ENCODE measurements at regions not wholly inside any gene's neighbourhood (a gene's known extent, or its start where the extent isn't known, plus 50 kb on each side); places are given as distances from the start of the nearest gene placed in this dataset.
"Not testable (repeated sequence)": the region's sequence is repeated elsewhere in the genome, so short reads cannot be mapped to it uniquely, and the experiment has no call there.

GRCh38 chr14:51449681-51450080, 202.0 kb upstream of the FRMD6 start:
- in situ Hi-C loops (cut with MboI; ENCODE audit: low sequenced_read_pairs), result no loop called here
- Histone ChIP-seq H3K9me3 (no peaks in the 10 kb centered on the region), H3K4me1 (no peaks in the 10 kb centered on the region; the same call in 1 of the 2 replicates), H3K36me3 (replicated peaks) (no peaks in the 10 kb centered on the region), H3K27me3 (ENCODE audit: low read depth) (no peaks in the 10 kb centered on the region), H3K4me3 (no peak overlapping the region)
- DNase-seq (ENCODE audit: low spot score in 2 of 2), result no peak

GRCh38 chr14:51451561-51451960, 200.1 kb upstream of the FRMD6 start:
- Histone ChIP-seq H3K4me1 (no peaks in the 10 kb centered on the region; the same call in 1 of the 2 replicates), H3K27me3 (ENCODE audit: low read depth) (no peaks in the 10 kb centered on the region), H3K4me3 (no peak overlapping the region), H3K36me3 (replicated peaks) (no peaks in the 10 kb centered on the region), H3K9me3 (no peaks in the 10 kb centered on the region)
- DNase-seq (ENCODE audit: low spot score in 2 of 2), result no peak
- in situ Hi-C loops (cut with MboI; ENCODE audit: low sequenced_read_pairs), result no loop called here

- Histone ChIP-seq H3K4me1 (no peaks in the 10 kb centered on the region; the same call in 1 of the 2 replicates), H3K4me3 (no peak overlapping the region), H3K27me3 (ENCODE audit: low read depth) (no peaks in the 10 kb centered on the region), H3K36me3 (replicated peaks) (no peaks in the 10 kb centered on the region), H3K9me3 (no peaks in the 10 kb centered on the region)
- DNase-seq (ENCODE audit: low spot score in 2 of 2), result no peak
- in situ Hi-C loops (cut with MboI; ENCODE audit: low sequenced_read_pairs), result no loop called here
Measured at GRCh38 chr14:51453869-51454268, 197.8 kb upstream of the FRMD6 start.

- no peaks in the 10 kb centered on the region for H3K36me3 ChIP-seq (replicated peaks)
- no peaks in the 10 kb centered on the region; the same call in 1 of the 2 replicates for H3K4me1 ChIP-seq
- H3K27me3 ChIP-seq (ENCODE audit: low read depth), result no peaks in the 10 kb centered on the region
- no peak for DNase-seq (ENCODE audit: low spot score in 2 of 2)
- in situ Hi-C loops (cut with MboI; ENCODE audit: low sequenced_read_pairs), result no loop called here
- no peaks in the 10 kb centered on the region for H3K9me3 ChIP-seq
- no peak overlapping the region for H3K4me3 ChIP-seq
Measured at GRCh38 chr14:51454351-51454750, 197.4 kb upstream of the FRMD6 start.

- Histone ChIP-seq H3K36me3 (replicated peaks) (no peaks in the 10 kb centered on the region), H3K9me3 (no peaks in the 10 kb centered on the region), H3K4me3 (no peak overlapping the region), H3K27me3 (ENCODE audit: low read depth) (no peaks in the 10 kb centered on the region), H3K4me1 (no peaks in the 10 kb centered on the region; the same call in 1 of the 2 replicates)
- DNase-seq (ENCODE audit: low spot score in 2 of 2), result no peak
- in situ Hi-C loops (cut with MboI; ENCODE audit: low sequenced_read_pairs), result no loop called here
Measured at GRCh38 chr14:51455041-51455835, 196.5 kb upstream of the FRMD6 start.

GRCh38 chr14:51457843-51458562, 193.7 kb upstream of the FRMD6 start:
- no peak for DNase-seq (ENCODE audit: low spot score in 2 of 2)
- in situ Hi-C loops (cut with MboI; ENCODE audit: low sequenced_read_pairs), result no loop called here
- Histone ChIP-seq H3K4me3 (no peak overlapping the region), H3K27me3 (ENCODE audit: low read depth) (no peaks in the 10 kb centered on the region), H3K4me1 (no peaks in the 10 kb centered on the region; the same call in 1 of the 2 replicates), H3K9me3 (no peaks in the 10 kb centered on the region), H3K36me3 (replicated peaks) (no peaks in the 10 kb centered on the region)

- no peaks in the 10 kb centered on the region for H3K36me3 ChIP-seq (replicated peaks)
Measured at GRCh38 chr14:51458563-51458955, 193.2 kb upstream of the FRMD6 start.

GRCh38 chr14:51460011-51460410, 191.7 kb upstream of the FRMD6 start:
- no peak for DNase-seq (ENCODE audit: low spot score in 2 of 2)
- Histone ChIP-seq H3K4me3 (no peak overlapping the region), H3K36me3 (replicated peaks) (no peaks in the 10 kb centered on the region), H3K27me3 (ENCODE audit: low read depth) (no peaks in the 10 kb centered on the region), H3K4me1 (no peaks in the 10 kb centered on the region), H3K9me3 (no peaks in the 10 kb centered on the region)
- in situ Hi-C loops (cut with MboI; ENCODE audit: low sequenced_read_pairs), result no loop called here

More at GRCh38 chr14:51458563-51458955, 193.2 kb upstream of the FRMD6 start:
- no peaks in the 10 kb centered on the region for H3K9me3 ChIP-seq
- no peak for DNase-seq (ENCODE audit: low spot score in 2 of 2)
- no peaks in the 10 kb centered on the region; the same call in 1 of the 2 replicates for H3K4me1 ChIP-seq
- H3K4me3 ChIP-seq, result no peak overlapping the region
- in situ Hi-C loops (cut with MboI; ENCODE audit: low sequenced_read_pairs), result no loop called here
- no peaks in the 10 kb centered on the region for H3K27me3 ChIP-seq (ENCODE audit: low read depth)

- H3K4me3 ChIP-seq, result no peak overlapping the region
- DNase-seq (ENCODE audit: low spot score in 2 of 2), result no peak
- no peaks in the 10 kb centered on the region for H3K9me3 ChIP-seq
- H3K36me3 ChIP-seq (replicated peaks), result no peaks in the 10 kb centered on the region
- in situ Hi-C loops (cut with MboI; ENCODE audit: low sequenced_read_pairs), result no loop called here
- H3K27me3 ChIP-seq (ENCODE audit: low read depth), result no peaks in the 10 kb centered on the region
- H3K4me1 ChIP-seq, result no peaks in the 10 kb centered on the region
Measured at GRCh38 chr14:51462182-51462581, 189.5 kb upstream of the FRMD6 start.

- in situ Hi-C loops (cut with MboI; ENCODE audit: low sequenced_read_pairs), result no loop called here
- no peaks in the 10 kb centered on the region for H3K36me3 ChIP-seq (replicated peaks)
- DNase-seq (ENCODE audit: low spot score in 2 of 2), result no peak
- H3K4me3 ChIP-seq, result no peak overlapping the region
- no peaks in the 10 kb centered on the region for H3K9me3 ChIP-seq
- no peaks in the 10 kb centered on the region for H3K4me1 ChIP-seq
- no peaks in the 10 kb centered on the region for H3K27me3 ChIP-seq (ENCODE audit: low read depth)
Measured at GRCh38 chr14:51462706-51463105, 189.0 kb upstream of the FRMD6 start.

- in situ Hi-C loops (cut with MboI; ENCODE audit: low sequenced_read_pairs), result no loop called here
- Histone ChIP-seq H3K4me3 (no peak overlapping the region), H3K27me3 (ENCODE audit: low read depth) (no peaks in the 10 kb centered on the region), H3K9me3 (no peaks in the 10 kb centered on the region), H3K36me3 (replicated peaks) (no peaks in the 10 kb centered on the region), H3K4me1 (no peaks in the 10 kb centered on the region)
- no peak for DNase-seq (ENCODE audit: low spot score in 2 of 2)
Measured at GRCh38 chr14:51463461-51463860, 188.2 kb upstream of the FRMD6 start.

- Histone ChIP-seq H3K9me3 (no peaks in the 10 kb centered on the region), H3K27me3 (ENCODE audit: low read depth) (no peaks in the 10 kb centered on the region), H3K36me3 (replicated peaks) (no peaks in the 10 kb centered on the region), H3K4me3 (no peak overlapping the region), H3K4me1 (no peaks in the 10 kb centered on the region)
- in situ Hi-C loops (cut with MboI; ENCODE audit: low sequenced_read_pairs), result no loop called here
- no peak for DNase-seq (ENCODE audit: low spot score in 2 of 2)
Measured at GRCh38 chr14:51464411-51464810, 187.3 kb upstream of the FRMD6 start.

- DNase-seq (ENCODE audit: low spot score in 2 of 2), result no peak
- no peaks in the 10 kb centered on the region for H3K9me3 ChIP-seq
- H3K27me3 ChIP-seq (ENCODE audit: low read depth), result no peaks in the 10 kb centered on the region
- H3K36me3 ChIP-seq (replicated peaks), result no peaks in the 10 kb centered on the region
- H3K4me1 ChIP-seq, result no peaks in the 10 kb centered on the region
- H3K4me3 ChIP-seq, result no peak overlapping the region
- in situ Hi-C loops (cut with MboI; ENCODE audit: low sequenced_read_pairs), result no loop called here
Measured at GRCh38 chr14:51465486-51465885, 186.2 kb upstream of the FRMD6 start.

- in situ Hi-C loops (cut with MboI; ENCODE audit: low sequenced_read_pairs), result not testable (repeated sequence)
Measured at GRCh38 chr14:51467392-51467791, 184.3 kb upstream of the FRMD6 start.

More at GRCh38 chr14:51467392-51467791, 184.3 kb upstream of the FRMD6 start:
- H3K4me3 ChIP-seq; H3K4me1 ChIP-seq; H3K27me3 ChIP-seq (ENCODE audit: low read depth); H3K9me3 ChIP-seq; H3K36me3 ChIP-seq (replicated peaks); DNase-seq (ENCODE audit: low spot score in 2 of 2): not testable (repeated sequence)

All from HAP-1 (cell line).